OCI-LY1 (cell line): ENCODE measurements at regions not wholly inside any gene's neighbourhood (a gene's known extent, or its start where the extent isn't known, plus 50 kb on each side); places are given as distances from the start of the nearest gene placed in this dataset.

Source experiments
- H2AFZ ChIP-seq: fragments of 200-600 bp; sonication (generic), shearing (Covaris generic); 2 replicates; pipeline ENCODE4 v1.6.0; 2014; ENCODE audit warnings: antibody characterized with exemption, mild to moderate bottlenecking, low read length
- H3F3A ChIP-seq: fragments of 200-600 bp; sonication (generic), shearing (Covaris generic); 2 replicates; pipeline ENCODE4 v1.6.0; 2014; ENCODE audit warnings: mild to moderate bottlenecking, antibody characterized with exemption, low read length, moderate library complexity; ENCODE audit not compliant: insufficient read depth
- H3K27ac ChIP-seq: fragments of 200-600 bp; sonication (generic); 2 replicates; pipeline ENCODE4 v1.5.1; 2014; ENCODE audit warnings: low read length, mixed run types, mild to moderate bottlenecking, low read depth; ENCODE audit not compliant: poor library complexity, severe bottlenecking
- H3K27me3 ChIP-seq: fragments of 200-600 bp; sonication (generic); 2 replicates; pipeline ENCODE4 v1.6.0; 2014; ENCODE audit warnings: antibody characterized with exemption, mild to moderate bottlenecking, low read length, moderate library complexity; ENCODE audit not compliant: insufficient read depth
- H3K36me3 ChIP-seq: fragments of 200-600 bp; sonication (generic); 2 replicates; pipeline ENCODE4 v1.6.1; 2014; ENCODE audit warnings: mild to moderate bottlenecking, antibody characterized with exemption, low read length, moderate library complexity, mixed read lengths; ENCODE audit not compliant: insufficient read depth
- H3K4me1 ChIP-seq: fragments of 200-600 bp; sonication (generic); 2 replicates; pipeline ENCODE4 v1.5.1; 2014; ENCODE audit warnings: mild to moderate bottlenecking, low read length, moderate library complexity; ENCODE audit not compliant: insufficient read depth, severe bottlenecking
- H3K4me2 ChIP-seq: fragments of 200-600 bp; sonication (generic), shearing (Covaris generic); 2 replicates; pipeline ENCODE4 v1.6.1; 2014; ENCODE audit warnings: low read length
- H3K4me3 ChIP-seq: fragments of 200-600 bp; sonication (generic); 2 replicates; pipeline ENCODE4 v1.5.1; 2014; ENCODE audit warnings: low read length, low read depth, mild to moderate bottlenecking, mixed read lengths; ENCODE audit not compliant: poor library complexity, severe bottlenecking
- H3K79me2 ChIP-seq: fragments of 200-600 bp; shearing (Covaris generic); 2 replicates; pipeline ENCODE4 v1.6.1; 2016; ENCODE audit warnings: mixed run types, low read length, mixed read lengths; ENCODE audit not compliant: insufficient read depth
- H3K9ac ChIP-seq: fragments of 200-600 bp; sonication (generic), shearing (Covaris generic); 2 replicates; pipeline ENCODE4 v1.6.1; 2014; ENCODE audit warnings: mild to moderate bottlenecking, low read length, mixed read lengths
- H3K9me2 ChIP-seq: fragments of 200-600 bp; sonication (generic), shearing (Covaris generic); 2 replicates; pipeline ENCODE4 v1.6.1; 2014; ENCODE audit warnings: low read depth, mild to moderate bottlenecking, low read length, mixed read lengths
- H3K9me3 ChIP-seq: fragments of 200-600 bp; shearing (Covaris generic); 2 replicates; pipeline ENCODE4 v1.6.1; 2014; ENCODE audit warnings: low read length, mixed read lengths
- H4K20me1 ChIP-seq: fragments of 200-600 bp; sonication (generic), shearing (Covaris generic); 2 replicates; pipeline ENCODE4 v1.6.0; 2016; ENCODE audit warnings: mild to moderate bottlenecking, low read length; ENCODE audit not compliant: insufficient read depth
- CTCF ChIP-seq: fragments of 200-600 bp; sonication (generic), shearing (Covaris generic); IDR thresholded peaks from 2 replicates; pipeline ENCODE4 v1.5.1; 2017; ENCODE audit warnings: mild to moderate bottlenecking, antibody characterized with exemption, low read length, moderate library complexity, mixed read lengths
- EZH2 ChIP-seq: fragments of 200-600 bp; sonication (generic), shearing (Covaris generic); IDR thresholded peaks from 2 replicates; pipeline ENCODE4 v1.8.0; 2017; ENCODE audit warnings: borderline replicate concordance, mixed run types, mild to moderate bottlenecking, antibody characterized with exemption, low read length, moderate library complexity, mixed read lengths

DNA sequence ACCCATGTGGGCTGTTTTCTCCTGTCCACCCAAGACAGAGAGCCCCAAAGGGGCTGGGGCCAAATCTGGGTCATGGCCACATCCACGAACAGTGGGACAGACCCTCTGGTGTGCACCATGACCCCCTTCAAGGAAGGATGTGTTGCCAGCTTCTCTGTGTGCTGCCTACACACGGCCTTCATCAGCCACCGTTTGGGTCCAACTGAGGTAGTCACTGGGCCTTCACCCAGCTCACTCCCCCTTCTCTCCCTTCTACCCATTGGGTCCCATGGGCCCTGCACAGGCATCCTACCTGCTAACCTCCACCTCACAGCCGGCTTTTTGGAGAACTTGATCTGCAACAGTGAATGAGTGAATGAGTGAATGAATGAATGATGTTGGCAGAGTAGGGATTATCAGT lies 1484.9 kb downstream of the BRD1 start:
- Histone ChIP-seq H3K27ac (no peak overlapping the region), H3K4me3 (no peak overlapping the region), H3F3A (no peaks in the 10 kb centered on the region), H2AFZ (no peak overlapping the region), H3K4me1 (no peaks in the 10 kb centered on the region), H3K4me2 (no peak overlapping the region), H3K36me3 (no peaks in the 10 kb centered on the region), H3K79me2 (no peaks in the 10 kb centered on the region), H3K27me3 (no peaks in the 10 kb centered on the region; the same call in 1 of the 2 replicates), H3K9me3 (no peaks in the 10 kb centered on the region), H3K9me2 (no peaks in the 10 kb centered on the region), H4K20me1 (no peaks in the 10 kb centered on the region), H3K9ac (no peak overlapping the region)
- no peak for TF ChIP-seq CTCF
- no peak for TF ChIP-seq EZH2

GRCh38 chr22:48342016-48342415 lies 1485.7 kb downstream of the BRD1 start:
- Histone ChIP-seq H3F3A (no peaks in the 10 kb centered on the region), H3K4me3 (no peak overlapping the region), H3K9me2 (no peaks in the 10 kb centered on the region), H3K4me1 (no peaks in the 10 kb centered on the region), H4K20me1 (no peaks in the 10 kb centered on the region), H3K9me3 (no peaks in the 10 kb centered on the region), H2AFZ (no peak overlapping the region), H3K4me2 (no peak overlapping the region), H3K79me2 (no peaks in the 10 kb centered on the region), H3K27me3 (no peaks in the 10 kb centered on the region; the same call in 1 of the 2 replicates), H3K36me3 (no peaks in the 10 kb centered on the region), H3K9ac (no peak overlapping the region), H3K27ac (no peak overlapping the region)
- no peak for TF ChIP-seq CTCF
- no peak for TF ChIP-seq EZH2

DNA sequence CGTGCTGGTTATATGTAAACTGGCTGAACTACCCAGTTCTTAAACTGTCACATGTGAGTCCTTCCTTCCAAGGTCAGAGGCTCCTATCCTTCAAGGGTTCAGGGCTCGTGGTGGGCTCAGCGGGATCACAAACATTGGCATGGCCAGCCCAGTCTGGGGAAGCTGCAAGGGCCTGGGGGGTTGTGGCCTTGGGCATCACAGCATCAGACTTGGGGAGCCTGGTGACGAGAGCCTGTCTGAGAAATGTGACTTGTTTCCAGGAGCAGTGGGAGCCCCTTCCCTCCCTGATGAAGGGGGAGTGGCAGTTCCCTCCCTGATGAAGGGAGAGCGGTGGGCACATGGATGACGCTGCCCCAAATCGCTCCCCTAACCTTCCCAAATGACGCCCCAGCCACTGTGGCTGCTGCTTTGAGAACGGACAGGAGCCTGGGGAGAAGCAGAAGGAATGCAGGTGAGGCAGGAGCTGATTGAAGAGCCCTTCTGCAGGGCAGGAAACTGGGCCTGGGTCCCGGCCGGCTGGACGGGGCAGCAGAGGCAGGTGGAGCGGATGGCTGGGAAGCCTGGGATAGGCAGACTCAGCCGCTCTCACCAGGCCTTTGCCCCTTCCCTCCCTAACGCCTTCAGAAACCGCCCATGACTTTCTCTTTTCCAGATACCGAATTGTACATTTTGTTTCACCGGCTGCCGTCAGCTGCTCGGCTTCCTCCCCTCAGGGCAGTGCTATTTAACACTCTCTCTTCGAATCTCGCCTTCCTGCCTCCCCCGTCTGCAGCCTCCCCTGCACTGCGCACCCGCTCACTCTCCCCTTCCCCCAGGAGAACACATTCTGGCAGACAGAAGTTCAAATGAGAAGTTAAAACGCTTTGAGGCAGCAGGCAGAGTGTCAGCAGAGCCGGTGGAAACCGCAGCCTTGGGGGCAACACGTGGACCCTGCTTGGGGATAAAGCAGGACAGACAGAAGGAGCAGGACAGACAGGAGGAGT lies 1486.7 kb downstream of the BRD1 start:
- Histone ChIP-seq H3K36me3 (no peaks in the 10 kb centered on the region), H3K4me3 (no peak overlapping the region), H3K4me2 (no peak overlapping the region)

More for the DNA sequence above, 1486.7 kb downstream of the BRD1 start:
- Histone ChIP-seq H4K20me1 (no peaks in the 10 kb centered on the region), H3K27ac (no peak overlapping the region), H3K9me3 (no peaks in the 10 kb centered on the region), H3K9ac (no peak overlapping the region), H2AFZ (no peak overlapping the region), H3K79me2 (no peaks in the 10 kb centered on the region), H3K27me3 (no peaks in the 10 kb centered on the region; the same call in 1 of the 2 replicates), H3F3A (no peaks in the 10 kb centered on the region), H3K9me2 (no peaks in the 10 kb centered on the region), H3K4me1 (no peaks in the 10 kb centered on the region)
- no peak for TF ChIP-seq EZH2
